ENCODE measurements at regions not wholly inside any gene's neighbourhood (a gene's known extent, or its start where the extent isn't known, plus 50 kb on each side); places are given as distances from the start of the nearest gene placed in this dataset.

GRCh38 chr13:69477451-69477850, 630.2 kb upstream of the ATXN8OS start:
- no peaks in the 10 kb centered on the region for H3K27me3 ChIP-seq (ENCODE audit: low read depth)
- no peaks in the 10 kb centered on the region for H3K36me3 ChIP-seq
- DNase-seq (no peak), ATAC-seq (no peak)
- no peak overlapping the region for H3K4me3 ChIP-seq
- intact Hi-C loops (cut with DNase I): no loop called here
- H3K4me1 ChIP-seq: no peaks in the 10 kb centered on the region
- no peak for TF ChIP-seq CTCF (IDR thresholded peaks at IDR 0.05)
- H3K9me3 ChIP-seq: no peaks in the 10 kb centered on the region
- no peak overlapping the region for H3K27ac ChIP-seq

DNA sequence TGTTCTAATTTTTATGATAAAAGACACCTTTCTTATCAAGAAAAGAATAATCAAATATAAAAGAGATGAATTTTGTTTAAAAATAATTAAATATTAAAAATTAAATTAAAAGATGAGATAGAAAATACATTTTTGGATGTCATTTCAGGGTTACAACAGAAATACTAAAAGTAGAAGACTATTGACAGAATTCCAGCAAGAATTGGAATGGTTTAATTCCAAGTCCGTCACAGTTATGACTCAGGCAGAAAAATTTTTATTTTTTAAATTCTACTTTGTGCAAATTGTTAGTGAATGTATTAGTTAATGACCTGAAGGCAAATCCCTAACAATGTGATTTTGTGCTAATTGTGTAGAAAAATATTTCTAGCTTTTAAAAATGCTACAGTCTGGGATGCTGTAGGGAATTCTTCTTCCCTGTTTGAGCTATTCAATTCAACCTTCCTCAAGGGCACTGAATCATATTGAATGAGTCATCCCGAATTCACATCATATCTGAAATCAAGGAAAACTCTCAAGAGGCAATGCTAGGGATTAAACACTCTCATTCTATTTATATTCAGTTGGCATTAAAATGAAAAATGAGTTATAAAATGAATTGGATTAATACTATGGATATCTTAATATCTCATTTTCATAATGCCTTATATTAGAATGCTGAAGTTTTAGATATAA, 633.5 kb upstream of the ATXN8OS start:
- Histone ChIP-seq H3K9me3 (no peaks in the 10 kb centered on the region), H3K4me1 (no peaks in the 10 kb centered on the region), H3K27me3 (ENCODE audit: low read depth) (no peaks in the 10 kb centered on the region), H3K36me3 (no peaks in the 10 kb centered on the region), H3K4me3 (no peak overlapping the region), H3K27ac (no peak overlapping the region)
- DNase-seq (no peak), ATAC-seq (no peak)
- no peak for TF ChIP-seq CTCF (IDR thresholded peaks at IDR 0.05)
- intact Hi-C loops (cut with DNase I): no loop called here

- DNase-seq (no peak), ATAC-seq (no peak)
- Histone ChIP-seq H3K36me3 (no peaks in the 10 kb centered on the region), H3K4me3 (no peak overlapping the region), H3K9me3 (no peaks in the 10 kb centered on the region), H3K27me3 (ENCODE audit: low read depth) (no peaks in the 10 kb centered on the region), H3K4me1 (no peaks in the 10 kb centered on the region), H3K27ac (no peak overlapping the region)
- TF ChIP-seq CTCF (IDR thresholded peaks at IDR 0.05): no peak
- intact Hi-C loops (cut with DNase I): no loop called here
Measured at GRCh38 chr13:69468624-69469023, 639.0 kb upstream of the ATXN8OS start.

DNA sequence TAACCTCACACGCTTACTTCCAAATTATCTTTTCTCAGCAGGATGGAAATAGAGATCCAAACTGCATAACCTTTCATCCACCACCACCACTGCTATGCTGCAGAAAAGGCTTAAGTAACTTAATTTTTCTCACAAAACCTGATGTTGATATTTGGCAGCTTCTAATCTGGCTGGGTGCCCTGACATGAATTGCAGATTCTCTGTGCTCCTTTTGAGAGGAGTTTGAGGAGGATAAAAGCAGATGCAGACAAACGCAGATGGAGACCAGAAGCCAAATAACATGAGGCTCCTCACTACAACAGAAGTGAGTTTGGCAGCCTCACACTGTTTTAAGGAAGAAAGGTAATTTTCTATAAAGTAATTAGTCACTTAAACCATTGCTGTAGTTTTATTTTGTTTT, 646.2 kb upstream of the ATXN8OS start:
- Histone ChIP-seq H3K4me1 (no peaks in the 10 kb centered on the region), H3K36me3 (no peaks in the 10 kb centered on the region), H3K27me3 (ENCODE audit: low read depth) (no peaks in the 10 kb centered on the region), H3K27ac (no peak overlapping the region), H3K4me3 (no peak overlapping the region), H3K9me3 (no peaks in the 10 kb centered on the region)
- DNase-seq (no peak), ATAC-seq (no peak)
- no peak for TF ChIP-seq CTCF (IDR thresholded peaks at IDR 0.05)
- intact Hi-C loops (cut with DNase I): no loop called here

GRCh38 chr13:69459346-69459745, 648.3 kb upstream of the ATXN8OS start:
- Histone ChIP-seq H3K9me3 (no peaks in the 10 kb centered on the region), H3K36me3 (no peaks in the 10 kb centered on the region), H3K27me3 (ENCODE audit: low read depth) (no peaks in the 10 kb centered on the region), H3K4me3 (no peak overlapping the region), H3K27ac (no peak overlapping the region), H3K4me1 (no peaks in the 10 kb centered on the region)
- ATAC-seq (no peak), DNase-seq (no peak)
- TF ChIP-seq CTCF (IDR thresholded peaks at IDR 0.05): no peak
- intact Hi-C loops (cut with DNase I): no loop called here

All from lower lobe of right lung (tissue), 2 donors.